Spleen (tissue), 11 donors: ENCODE measurements at regions not wholly inside any gene's neighbourhood (a gene's known extent, or its start where the extent isn't known, plus 50 kb on each side); places are given as distances from the start of the nearest gene placed in this dataset.

Source experiments
- DNase-seq: peaks from one replicate; pipeline ENCODE4 v3.0.0-alpha.2; 2020
- H3K27ac ChIP-seq, 8 donors: fragments of 200-600 bp; sonication (generic) in 7 of 8; 1 replicate in 4 of 8; 2 replicates in 4 of 8; pipeline versions ENCODE4 v1.5.0 to v1.8.0; 2016 to 2021; ENCODE audit warnings: inconsistent platforms in 4 of 8, mild to moderate bottlenecking in 4 of 8, moderate library complexity in 1 of 8
- H3K27me3 ChIP-seq, 7 donors: fragments of 200-600 bp; sonication (generic) in 6 of 7; replicated peaks in 1 of 7; 1 replicate in 4 of 7; 2 replicates in 3 of 7; pipeline versions ENCODE4 v1.5.0 to v1.8.0; 2016 to 2021; ENCODE audit warnings: inconsistent platforms in 3 of 7, mild to moderate bottlenecking in 1 of 7
- H3K36me3 ChIP-seq, 6 donors: fragments of 200-600 bp; sonication (generic) in 5 of 6; 1 replicate in 4 of 6; 2 replicates in 2 of 6; pipeline versions ENCODE4 v1.5.0 to v1.8.0; 2016 to 2021; ENCODE audit warnings: inconsistent platforms in 2 of 6
- H3K4me1 ChIP-seq, 6 donors: fragments of 200-600 bp; sonication (generic) in 5 of 6; 1 replicate in 3 of 6; 2 replicates in 3 of 6; pipeline versions ENCODE4 v1.5.0 to v1.8.0; 2016 to 2021; ENCODE audit warnings: inconsistent platforms in 3 of 6
- H3K4me3 ChIP-seq, 8 donors: fragments of 200-600 bp; sonication (generic) in 7 of 8; 1 replicate in 4 of 8; 2 replicates in 4 of 8; pipeline versions ENCODE4 v1.5.0 to v1.8.0; 2016 to 2021; ENCODE audit warnings: inconsistent platforms in 4 of 8, mild to moderate bottlenecking in 4 of 8, moderate library complexity in 2 of 8
- H3K9me3 ChIP-seq, 8 donors: fragments of 200-600 bp; sonication (generic) in 7 of 8; 1 replicate in 4 of 8; 2 replicates in 4 of 8; pipeline versions ENCODE4 v1.5.0 to v1.8.0; 2016 to 2021; ENCODE audit warnings: inconsistent platforms in 4 of 8
- POLR2A ChIP-seq, 3 donors: fragments of 450-650 bp; IDR thresholded peaks; one replicate each; pipeline ENCODE4 v1.5.1; 2017; ENCODE audit warnings: antibody characterized with exemption in 3 of 3, mild to moderate bottlenecking in 1 of 3
- POLR2AphosphoS5 ChIP-seq, 3 donors: sonication (generic); formaldehyde crosslinking; IDR thresholded peaks; one replicate each; pipeline ENCODE4 v1.5.1; 2017; ENCODE audit warnings: antibody characterized with exemption in 3 of 3
- WGBS, 5 donors: extraction: QIAGEN DNeasy Blood & Tissue Kit in 3 of 5; methylation state at CpG; one replicate each; pipeline versions ENCODE4 v1.1.5 to v1.1.7; 2013 to 2018; 5-methylcytosine and 5-hydroxymethylcytosine counted together
- intact Hi-C: fragments of 100-400 bp; cut with DNase I; formaldehyde crosslinking; loops from one replicate; pipeline ENCODE4 v1.15.0; 2023; ENCODE audit warnings: low total_unique reads
- TF ChIP-seq, protein P1 (sequence below), 11 experiments: fragments of 200-600 bp in 7 of 11; fragments of 450-650 bp in 4 of 11; sonication (generic) in 4 of 11; IDR thresholded peaks in 8 of 11; conservative IDR thresholded peaks in 3 of 11; 1 replicate in 7 of 11; 2 replicates in 4 of 11; pipeline versions ENCODE4 v1.4.0 to v1.8.0; 2016 to 2021; ENCODE audit warnings: antibody characterized with exemption in 11 of 11, inconsistent platforms in 4 of 11, mild to moderate bottlenecking in 1 of 11
- donor health status: healthy with polysubstance abuse.
- donor health status: DM: no; HTN: no; CAD: no; lungs with moderate emphysema.
- donor health status: DM: no; HTN: no; CAD: no.
- donor health status: Bipolar disorder and iron deficiency.
- donor health status: healthy.
- donor health status: DM: no; HTN: no; CAD: no.
- donor health status: DM: yes; HTN: yes; CAD: no.

- H3K27ac ChIP-seq = no peak overlapping the region
- 13 to 59% (median 42%) methylated on average over 2 of the region's 2 CpGs for WGBS, 5 donors
- H3K4me1 ChIP-seq = no peaks in the 10 kb centered on the region
- intact Hi-C loops = no loop called here
- no peak overlapping the region for H3K4me3 ChIP-seq
- H3K27me3 ChIP-seq = peaks cover 0 to 9% (median 0%) of the 10 kb centered on the region in 7 donors
- no peaks in the 10 kb centered on the region for H3K9me3 ChIP-seq
- TF ChIP-seq, protein P1, sequence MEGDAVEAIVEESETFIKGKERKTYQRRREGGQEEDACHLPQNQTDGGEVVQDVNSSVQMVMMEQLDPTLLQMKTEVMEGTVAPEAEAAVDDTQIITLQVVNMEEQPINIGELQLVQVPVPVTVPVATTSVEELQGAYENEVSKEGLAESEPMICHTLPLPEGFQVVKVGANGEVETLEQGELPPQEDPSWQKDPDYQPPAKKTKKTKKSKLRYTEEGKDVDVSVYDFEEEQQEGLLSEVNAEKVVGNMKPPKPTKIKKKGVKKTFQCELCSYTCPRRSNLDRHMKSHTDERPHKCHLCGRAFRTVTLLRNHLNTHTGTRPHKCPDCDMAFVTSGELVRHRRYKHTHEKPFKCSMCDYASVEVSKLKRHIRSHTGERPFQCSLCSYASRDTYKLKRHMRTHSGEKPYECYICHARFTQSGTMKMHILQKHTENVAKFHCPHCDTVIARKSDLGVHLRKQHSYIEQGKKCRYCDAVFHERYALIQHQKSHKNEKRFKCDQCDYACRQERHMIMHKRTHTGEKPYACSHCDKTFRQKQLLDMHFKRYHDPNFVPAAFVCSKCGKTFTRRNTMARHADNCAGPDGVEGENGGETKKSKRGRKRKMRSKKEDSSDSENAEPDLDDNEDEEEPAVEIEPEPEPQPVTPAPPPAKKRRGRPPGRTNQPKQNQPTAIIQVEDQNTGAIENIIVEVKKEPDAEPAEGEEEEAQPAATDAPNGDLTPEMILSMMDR (IDR thresholded peaks at IDR 0.05 in 8 of 11, conservative IDR thresholded peaks at IDR 0.05 in 3 of 11) = no peak
- TF ChIP-seq POLR2A (IDR thresholded peaks at IDR 0.05) (no peak), POLR2AphosphoS5 (IDR thresholded peaks at IDR 0.05) (no peak)
- DNase-seq = no peak
- no peaks in the 10 kb centered on the region for H3K36me3 ChIP-seq
Measured at GRCh38 chr12:105852951-105853350, 285.8 kb downstream of the NUAK1 start.

DNA sequence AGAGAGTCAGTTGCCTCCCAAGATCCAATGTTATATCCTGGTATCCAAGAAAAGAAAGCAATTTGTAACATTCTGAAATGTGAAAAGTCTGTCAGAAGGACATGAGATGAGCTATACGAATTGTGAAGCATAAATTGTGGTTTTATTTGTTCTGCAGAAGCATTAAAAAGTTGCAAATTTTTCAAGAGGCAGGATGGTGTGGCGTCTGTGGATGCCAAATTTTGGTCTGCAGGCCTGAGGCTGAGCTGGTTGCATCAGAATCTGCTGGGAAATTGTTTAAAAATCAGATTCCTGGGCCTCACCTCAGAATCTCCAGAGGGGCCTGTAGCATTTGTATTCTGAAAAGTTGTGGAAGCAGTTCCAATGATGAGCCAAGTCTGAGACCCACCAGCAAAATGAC lies 284.7 kb downstream of the NUAK1 start:
- no peak overlapping the region for H3K4me3 ChIP-seq
- no peak overlapping the region for H3K27ac ChIP-seq
- H3K27me3 ChIP-seq = peaks cover 0 to 9% (median 0%) of the 10 kb centered on the region in 7 donors
- no peaks in the 10 kb centered on the region for H3K4me1 ChIP-seq
- intact Hi-C loops = no loop called here
- TF ChIP-seq POLR2AphosphoS5 (IDR thresholded peaks at IDR 0.05) (no peak), POLR2A (IDR thresholded peaks at IDR 0.05) (no peak)
- TF ChIP-seq, protein P1 (IDR thresholded peaks at IDR 0.05 in 8 of 11, conservative IDR thresholded peaks at IDR 0.05 in 3 of 11) = no peak
- WGBS, 5 donors = 68 to 87% (median 77%) methylated on average over 2 of the region's 2 CpGs
- no peaks in the 10 kb centered on the region for H3K36me3 ChIP-seq
- no peak for DNase-seq
- no peaks in the 10 kb centered on the region for H3K9me3 ChIP-seq

DNA sequence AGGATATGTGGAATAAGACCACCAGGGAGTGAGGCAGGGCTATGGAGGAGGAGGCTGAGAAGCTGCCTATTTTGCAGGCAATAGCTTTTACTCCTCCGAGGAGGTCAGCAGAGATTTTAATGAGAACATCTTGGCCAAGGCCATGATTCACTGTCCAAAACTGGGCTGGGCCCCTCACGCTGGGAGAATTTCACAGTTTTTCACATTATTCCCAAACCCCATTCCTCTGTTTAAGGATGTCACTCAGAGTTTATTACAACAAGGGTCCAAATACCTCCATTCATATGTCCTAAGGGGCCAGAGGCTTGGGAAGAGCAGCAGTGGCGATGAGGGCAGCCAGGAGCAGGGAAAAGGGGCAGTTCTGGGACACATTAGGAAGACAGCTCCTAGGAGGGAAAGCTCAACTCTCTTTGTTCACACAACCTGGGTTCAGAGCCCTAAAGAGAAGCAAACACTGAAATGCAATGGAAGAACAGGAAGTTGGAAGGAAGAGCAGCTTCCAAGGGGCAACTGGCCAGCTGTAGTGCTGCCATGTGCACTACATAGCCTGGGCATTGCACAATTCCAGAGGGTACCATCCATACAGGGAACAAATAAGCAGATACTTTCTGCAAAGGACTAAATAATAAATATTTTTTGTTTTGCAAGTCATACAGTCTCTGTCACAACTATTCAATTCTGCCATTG lies 283.2 kb downstream of the NUAK1 start:
- TF ChIP-seq POLR2AphosphoS5 (IDR thresholded peaks at IDR 0.05) (no peak), POLR2A (IDR thresholded peaks at IDR 0.05) (no peak)
- TF ChIP-seq, protein P1 (IDR thresholded peaks at IDR 0.05 in 8 of 11, conservative IDR thresholded peaks at IDR 0.05 in 3 of 11) = no peak
- 80 to 94% (median 90%) methylated on average over 3 of the region's 3 CpGs for WGBS, 5 donors
- intact Hi-C loops = no loop called here
- Histone ChIP-seq H3K4me1 (no peaks in the 10 kb centered on the region), H3K36me3 (no peaks in the 10 kb centered on the region), H3K27ac (no peak overlapping the region), H3K27me3 (peaks cover 0 to 9% (median 0%) of the 10 kb centered on the region in 7 donors), H3K4me3 (no peak overlapping the region), H3K9me3 (no peaks in the 10 kb centered on the region)
- no peak for DNase-seq

DNA sequence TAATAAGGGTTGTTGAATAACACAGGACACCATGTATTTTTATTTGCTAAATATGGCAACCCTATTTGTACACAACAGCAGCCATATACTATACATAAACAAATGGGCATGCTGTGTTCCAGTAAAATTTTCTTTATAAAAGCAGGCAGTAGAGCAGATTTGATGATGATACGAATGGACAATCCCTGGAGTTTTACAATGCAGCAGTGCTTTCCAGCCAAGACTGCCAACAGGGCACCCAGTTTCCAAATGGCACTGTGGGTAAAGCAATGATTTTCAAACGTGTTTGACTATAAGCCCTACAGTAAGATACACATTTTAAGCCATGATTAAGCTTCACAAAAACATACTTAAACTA lies 282.7 kb downstream of the NUAK1 start:
- DNase-seq = no peak
- 49 to 83% (median 53%) methylated on average over 2 of the region's 2 CpGs for WGBS, 5 donors
- Histone ChIP-seq H3K27me3 (peaks cover 0 to 9% (median 0%) of the 10 kb centered on the region in 7 donors), H3K4me1 (no peaks in the 10 kb centered on the region), H3K36me3 (no peaks in the 10 kb centered on the region), H3K27ac (no peak overlapping the region), H3K4me3 (no peak overlapping the region), H3K9me3 (no peaks in the 10 kb centered on the region)
- TF ChIP-seq, protein P1 (IDR thresholded peaks at IDR 0.05 in 8 of 11, conservative IDR thresholded peaks at IDR 0.05 in 3 of 11) = no peak
- TF ChIP-seq POLR2A (IDR thresholded peaks at IDR 0.05) (no peak), POLR2AphosphoS5 (IDR thresholded peaks at IDR 0.05) (no peak)
- intact Hi-C loops = no loop called here
